HT-29 (cell line): ENCODE measurements at regions not wholly inside any gene's neighbourhood (a gene's known extent, or its start where the extent isn't known, plus 50 kb on each side); places are given as distances from the start of the nearest gene placed in this dataset.

Experiments
- DNase-seq: peaks from one replicate; pipeline ENCODE4 v3.0.0-alpha.2; 2015; ENCODE audit warnings: low spot score

DNA sequence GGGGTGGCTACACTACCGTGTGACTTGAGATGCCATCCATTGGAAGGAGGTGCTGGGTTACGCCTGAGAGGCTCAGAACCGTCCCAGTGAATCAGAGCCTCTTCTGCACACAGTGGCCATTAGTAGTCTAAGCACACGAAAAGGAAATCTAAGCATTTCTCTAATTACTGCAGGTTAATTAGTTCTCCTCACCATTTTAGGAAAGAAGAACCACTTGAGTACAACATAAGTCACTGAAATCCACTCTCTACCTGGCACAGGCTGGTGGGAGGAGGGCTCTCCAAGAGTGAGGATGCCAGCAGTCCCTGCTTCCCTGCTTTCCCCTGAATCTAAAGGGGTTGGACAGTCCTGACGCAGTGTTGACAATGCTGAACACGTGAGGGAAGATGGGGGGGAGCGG lies 606.3 kb downstream of the NPHP4 start:
- DNase-seq, result no peak

DNA sequence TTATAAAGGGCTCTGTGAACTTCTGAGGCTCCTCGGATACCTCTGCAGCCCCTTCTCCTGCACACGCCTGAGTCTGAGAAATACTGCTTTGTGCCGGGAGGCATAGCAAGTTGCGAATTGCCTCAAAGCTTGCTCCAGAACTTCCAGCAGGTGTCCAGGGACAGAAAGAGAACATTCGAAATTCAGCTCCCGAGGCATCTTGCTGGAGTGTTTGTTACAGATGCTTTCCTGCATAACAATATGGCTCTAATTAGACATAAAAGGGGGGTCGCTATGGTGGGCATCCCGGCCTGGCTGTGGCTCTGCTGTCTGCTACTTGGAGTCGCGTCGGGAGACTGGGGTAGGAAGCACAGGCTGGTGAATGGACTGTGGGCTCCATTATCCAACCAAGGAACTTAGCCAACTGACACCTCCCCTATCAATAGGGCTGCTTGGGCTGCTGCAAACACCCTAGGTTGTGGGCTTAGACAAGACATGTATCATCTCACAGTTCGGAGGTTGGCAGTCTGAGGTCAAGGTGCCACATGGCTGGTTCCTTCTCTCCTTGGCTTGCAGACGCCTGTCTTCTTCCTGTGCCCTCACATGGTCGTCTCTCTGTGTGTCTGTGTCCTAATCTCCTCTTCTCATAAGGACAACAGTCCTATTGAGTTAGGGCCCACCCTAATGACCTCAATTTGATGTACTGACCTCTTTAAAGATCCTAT lies 607.0 kb downstream of the NPHP4 start:
- no peak for DNase-seq

DNA sequence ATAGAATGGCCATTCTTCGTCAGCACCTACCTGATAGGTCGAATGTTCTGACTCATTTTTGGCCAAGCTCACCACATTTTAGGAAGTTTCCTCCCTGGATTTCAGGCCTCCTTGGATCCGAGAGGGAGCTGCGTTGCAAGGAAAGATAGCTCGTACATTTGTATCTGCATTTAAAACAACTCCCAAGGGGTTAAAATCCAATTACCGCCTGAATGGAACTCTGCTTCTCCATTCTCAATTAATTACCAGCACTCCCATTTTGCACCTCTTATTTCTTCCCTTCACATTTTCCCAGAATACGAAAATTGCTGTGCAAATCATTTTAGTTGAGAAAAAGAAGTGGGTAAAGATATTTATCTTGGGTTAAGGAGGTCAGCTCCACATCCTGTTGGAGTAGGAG lies 610.7 kb downstream of the NPHP4 start:
- DNase-seq, result no peak

DNA sequence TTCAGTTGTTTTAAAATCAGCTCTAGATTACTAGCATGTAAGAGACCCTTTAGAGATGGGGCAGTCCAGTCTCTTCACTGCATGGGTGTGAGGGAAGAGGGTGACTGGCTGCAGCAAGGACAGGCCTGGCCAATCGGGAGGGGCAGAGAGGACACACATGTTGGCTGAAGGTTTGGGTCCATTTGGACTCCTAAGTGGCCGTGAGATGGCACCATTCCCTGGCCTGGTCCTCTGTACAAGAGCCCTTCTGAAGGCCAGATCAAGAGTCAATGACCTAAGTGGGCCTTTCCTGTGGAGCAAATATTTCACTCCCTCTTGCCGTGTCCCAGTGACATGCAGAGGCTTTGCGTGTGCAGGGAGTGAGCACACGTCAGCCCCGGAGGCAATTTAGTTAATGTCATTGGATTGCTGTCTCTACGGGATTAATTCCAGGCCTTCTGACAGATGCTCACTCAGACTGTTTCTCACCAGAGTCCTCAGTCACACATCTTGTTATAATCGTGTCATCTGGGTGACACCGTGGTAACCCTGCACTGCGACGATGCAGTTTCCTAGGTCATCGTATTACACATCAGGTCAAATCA lies 613.0 kb downstream of the NPHP4 start:
- DNase-seq, result no peak

GRCh38 chr1:5376538-5377247 lies 615.5 kb downstream of the NPHP4 start:
- no peak for DNase-seq

- DNase-seq, result no peak
Measured at GRCh38 chr1:5375481-5375880, 616.7 kb downstream of the NPHP4 start.

DNA sequence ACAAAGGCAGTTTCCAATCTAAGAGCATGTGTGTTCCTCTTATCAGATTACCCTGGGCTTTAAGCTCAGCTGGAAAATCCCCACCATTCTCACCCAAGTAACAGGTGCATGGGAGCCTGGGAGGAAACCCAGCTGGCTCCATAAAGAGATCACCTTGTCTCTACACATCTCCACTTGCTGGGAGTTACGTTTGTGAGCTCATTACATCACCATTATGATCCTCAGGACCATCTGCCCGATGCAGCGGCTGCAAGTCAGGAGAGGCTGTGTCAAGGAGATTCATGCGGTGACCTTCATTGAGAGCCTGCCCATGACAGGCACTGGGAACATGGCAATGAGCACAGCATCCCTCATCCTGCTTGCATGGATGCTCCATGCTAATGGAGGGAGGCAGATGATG lies 618.0 kb downstream of the NPHP4 start:
- no peak for DNase-seq

GRCh38 chr1:5373281-5373680 lies 618.9 kb downstream of the NPHP4 start:
- no peak for DNase-seq

DNA sequence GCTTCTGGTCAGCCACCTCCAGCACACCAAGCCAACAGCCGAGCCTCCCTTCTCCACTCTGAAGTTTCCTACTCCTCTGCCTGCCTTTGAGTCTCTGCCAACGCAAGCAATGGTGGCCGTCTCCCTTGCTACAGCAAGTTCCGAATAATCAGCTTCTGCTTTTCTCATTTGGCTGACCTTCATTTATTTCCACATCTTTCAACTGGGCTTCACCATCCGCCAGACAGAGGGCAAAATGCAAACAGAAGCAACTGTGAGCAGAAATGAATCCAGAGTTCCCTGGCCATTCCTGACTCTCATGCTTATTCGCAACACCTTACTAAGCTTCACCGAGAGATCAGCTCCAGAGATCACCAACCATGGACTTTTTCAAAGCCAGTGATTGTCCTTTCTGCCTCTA lies 621.0 kb downstream of the NPHP4 start:
- DNase-seq, result no peak

- no peak for DNase-seq
Measured at GRCh38 chr1:5370311-5370710, 621.9 kb downstream of the NPHP4 start.

- DNase-seq, result no peak
Measured at GRCh38 chr1:5369223-5369622, 623.0 kb downstream of the NPHP4 start.

- no peak for DNase-seq
Measured at GRCh38 chr1:5368201-5368600, 624.0 kb downstream of the NPHP4 start.

DNA sequence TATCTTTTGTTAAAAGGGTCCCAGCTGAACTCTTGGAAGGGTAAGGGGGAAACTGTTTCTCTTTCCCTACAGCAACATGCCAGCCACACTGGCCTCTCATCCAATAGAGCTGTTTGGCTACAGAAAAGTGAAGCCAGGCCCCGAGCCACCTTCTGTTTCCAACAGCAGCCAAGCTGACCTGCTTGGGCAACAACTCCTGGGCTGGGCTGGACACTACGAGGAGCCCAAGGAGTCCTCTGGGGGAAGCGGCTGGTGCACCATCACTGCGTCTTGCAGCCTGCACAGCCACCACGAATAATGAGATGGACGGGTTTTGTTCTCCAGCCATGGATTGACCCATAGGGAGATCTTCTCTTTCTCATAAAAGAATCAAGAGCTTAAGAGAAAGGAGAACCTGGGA lies 624.9 kb downstream of the NPHP4 start:
- no peak for DNase-seq

DNA sequence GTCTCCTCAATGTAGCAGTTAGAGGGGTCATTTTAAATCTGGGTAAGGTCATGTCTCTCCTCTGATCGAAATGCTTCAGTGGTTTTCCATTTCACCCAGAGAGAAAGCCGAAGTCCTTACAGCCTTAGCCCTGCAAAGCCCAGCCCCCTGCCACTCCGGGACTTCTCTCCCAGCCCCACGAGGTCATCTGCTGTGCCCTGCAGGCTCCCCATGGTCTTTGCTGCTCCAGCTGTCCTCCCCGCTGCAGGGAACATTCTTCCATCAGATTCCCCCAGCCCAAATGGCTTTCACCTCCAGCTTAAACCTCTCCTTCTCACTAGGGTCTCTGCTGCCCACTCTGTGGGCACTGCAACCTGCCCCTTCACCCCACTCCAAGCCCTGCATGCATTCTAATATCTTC lies 626.5 kb downstream of the NPHP4 start:
- DNase-seq, result no peak

GRCh38 chr1:5364591-5364990 lies 627.6 kb downstream of the NPHP4 start:
- DNase-seq, result no peak

GRCh38 chr1:5354681-5355080 lies 637.5 kb downstream of the NPHP4 start:
- no peak for DNase-seq

DNA sequence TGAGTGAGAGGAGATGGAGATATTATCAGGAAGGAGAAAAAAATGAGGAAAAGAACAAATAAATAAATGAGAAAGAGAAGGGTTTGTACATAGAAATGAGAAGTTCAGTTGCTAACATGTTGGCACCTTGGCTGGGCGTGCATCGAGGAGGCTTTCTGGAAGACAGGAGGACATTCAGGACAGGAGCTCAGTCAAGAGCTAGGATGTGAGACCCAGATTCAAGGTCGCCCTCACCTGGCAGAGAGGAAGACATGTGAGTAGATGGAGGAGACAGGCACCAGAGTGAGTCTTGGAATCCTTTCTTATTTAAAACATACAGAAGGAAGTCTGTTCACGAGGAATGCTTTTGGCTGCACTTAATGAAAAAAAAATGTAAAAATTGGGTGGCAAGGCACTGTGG lies 640.9 kb downstream of the NPHP4 start:
- no peak for DNase-seq

- no peak for DNase-seq
Measured at GRCh38 chr1:5349526-5349925, 642.7 kb downstream of the NPHP4 start.

GRCh38 chr1:5348732-5349465 lies 643.3 kb downstream of the NPHP4 start:
- no peak for DNase-seq

DNA sequence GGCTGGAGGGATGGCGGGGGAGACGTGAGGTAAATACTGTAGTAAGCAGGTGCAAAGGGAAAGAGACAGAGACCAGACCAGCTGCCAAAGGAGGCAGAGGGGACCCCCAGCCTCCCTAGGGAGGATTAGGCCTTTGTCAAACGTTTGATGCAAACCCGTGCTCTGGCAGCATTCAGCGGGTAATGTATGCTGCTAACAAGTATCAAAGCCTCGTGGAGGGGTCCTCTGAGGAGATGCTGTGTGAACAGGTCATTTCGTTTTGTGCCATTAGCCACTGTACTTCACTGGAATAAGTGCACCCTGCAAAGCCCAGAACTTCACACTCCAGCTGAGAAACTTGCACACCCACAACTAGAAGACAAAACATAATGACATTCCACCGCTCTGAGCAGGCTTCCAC lies 644.5 kb downstream of the NPHP4 start:
- DNase-seq, result no peak

GRCh38 chr1:5345556-5345955 lies 646.7 kb downstream of the NPHP4 start:
- no peak for DNase-seq

DNA sequence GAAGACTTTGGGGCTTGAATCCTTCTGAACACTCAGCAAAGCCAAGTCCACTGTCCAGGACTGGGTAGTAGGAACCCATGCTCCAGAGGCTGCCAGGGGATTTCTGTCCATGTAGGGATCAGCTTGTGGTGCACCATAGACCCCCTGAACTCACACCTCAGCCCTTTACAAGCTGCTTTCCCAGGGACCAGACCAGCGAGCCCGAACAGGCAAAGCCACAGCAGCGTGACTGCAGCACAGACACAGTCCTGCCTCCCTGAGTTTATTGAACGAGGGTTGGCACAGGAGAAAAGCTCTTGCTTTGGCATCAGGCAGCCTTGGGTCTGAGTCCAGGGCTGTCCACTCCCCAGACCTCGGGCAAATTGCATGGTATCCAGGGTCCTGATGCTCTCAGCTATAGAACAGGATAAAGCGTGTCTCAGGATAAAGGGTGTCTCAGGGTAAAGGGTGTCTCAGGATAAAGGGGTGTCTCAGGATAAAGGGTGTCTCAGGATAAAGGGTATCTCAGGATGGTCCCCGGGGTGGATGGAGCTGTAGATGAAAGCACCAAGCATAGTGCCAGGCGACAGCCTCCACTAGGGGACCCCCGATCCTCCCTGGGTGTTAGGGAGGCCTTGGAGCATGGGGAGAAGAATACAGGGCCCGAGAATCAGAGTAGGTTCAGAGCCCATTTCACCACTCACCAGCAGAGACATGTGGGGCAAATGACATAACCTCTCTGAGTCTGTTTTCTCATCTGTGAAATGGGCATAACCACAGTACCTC lies 648.8 kb downstream of the NPHP4 start:
- no peak for DNase-seq
